ENCODE measurements at regions not wholly inside any gene's neighbourhood (a gene's known extent, or its start where the extent isn't known, plus 50 kb on each side); places are given as distances from the start of the nearest gene placed in this dataset.

DNA sequence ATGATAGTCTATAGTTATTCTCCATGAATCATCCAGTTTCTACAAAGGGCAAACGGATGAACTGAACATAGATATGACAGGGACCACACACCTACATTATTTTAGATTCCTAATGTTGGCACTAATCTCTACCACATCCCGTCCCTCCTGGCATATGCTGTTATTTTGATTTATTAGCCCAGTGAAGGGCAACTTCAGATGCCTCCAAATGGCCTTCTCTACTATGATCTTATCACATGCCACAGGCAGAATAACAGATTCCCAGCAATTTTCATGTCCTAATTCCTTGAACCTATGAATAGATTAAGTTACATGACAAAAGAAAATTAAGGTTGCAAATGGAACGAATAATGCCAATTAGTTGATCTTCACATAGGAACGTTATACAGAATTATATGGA, 474.7 kb downstream of the ANKRD7 start:
- H3F3A ChIP-seq (replicated peaks; ENCODE audit: low read depth) = no peaks in the 10 kb centered on the region
- H4K20me1 ChIP-seq (replicated peaks; ENCODE audit: insufficient read depth) = no peaks in the 10 kb centered on the region
- H3K4me1 Mint-ChIP-seq = no peaks in the 10 kb centered on the region
- H3K4me3 ChIP-seq = no peak overlapping the region
- no peaks in the 10 kb centered on the region for H3K4me1 ChIP-seq (ENCODE audit: insufficient read depth)
- ATAC-seq (no peak), DNase-seq (ENCODE audit: low spot score) (no peak)
- no peaks in the 10 kb centered on the region for H3K79me2 ChIP-seq (replicated peaks; ENCODE audit: insufficient read depth)
- no peaks in the 10 kb centered on the region for H3K27me3 Mint-ChIP-seq (ENCODE audit: insufficient read depth, low read depth, poor library complexity)
- no peak overlapping the region for H3K4me2 ChIP-seq
- no peaks in the 10 kb centered on the region for H3K9me2 ChIP-seq (ENCODE audit: insufficient read depth)
- H3K27ac Mint-ChIP-seq = no peak overlapping the region
- H3K27me3 ChIP-seq (ENCODE audit: insufficient read depth) = no peaks in the 10 kb centered on the region
- no peaks in the 10 kb centered on the region for H3K36me3 ChIP-seq (ENCODE audit: insufficient read depth)
- H3K9me3 Mint-ChIP-seq = no peaks in the 10 kb centered on the region
- TF ChIP-seq STAT1 (IDR thresholded peaks at IDR 0.05; ENCODE audit: unreplicated experiment) (no peak), NANOG (IDR thresholded peaks at IDR 0.05; ENCODE audit: borderline replicate concordance) (no peak), ETS1 (IDR thresholded peaks at IDR 0.05) (no peak), POLR2AphosphoS5 (IDR thresholded peaks at IDR 0.05; ENCODE audit: low read depth) (no peak), JUNB (IDR thresholded peaks at IDR 0.05; ENCODE audit: unreplicated experiment) (no peak), ZNF114 (CRISPR knock-in tag; IDR thresholded peaks at IDR 0.05) (no peak), ZNF331 (CRISPR knock-in tag; IDR thresholded peaks at IDR 0.05; ENCODE audit: low read depth) (no peak), EZH2phosphoT487 (IDR thresholded peaks at IDR 0.05; ENCODE audit: unreplicated experiment) (no peak), REST (IDR thresholded peaks at IDR 0.05; ENCODE audit: unreplicated experiment) (no peak), CREB1 (CRISPR knock-in tag; IDR thresholded peaks at IDR 0.05; ENCODE audit: low read depth) (no peak), EZH2 (IDR thresholded peaks at IDR 0.05; ENCODE audit: low read depth, unreplicated experiment) (no peak)
- TF ChIP-seq, protein P1, sequence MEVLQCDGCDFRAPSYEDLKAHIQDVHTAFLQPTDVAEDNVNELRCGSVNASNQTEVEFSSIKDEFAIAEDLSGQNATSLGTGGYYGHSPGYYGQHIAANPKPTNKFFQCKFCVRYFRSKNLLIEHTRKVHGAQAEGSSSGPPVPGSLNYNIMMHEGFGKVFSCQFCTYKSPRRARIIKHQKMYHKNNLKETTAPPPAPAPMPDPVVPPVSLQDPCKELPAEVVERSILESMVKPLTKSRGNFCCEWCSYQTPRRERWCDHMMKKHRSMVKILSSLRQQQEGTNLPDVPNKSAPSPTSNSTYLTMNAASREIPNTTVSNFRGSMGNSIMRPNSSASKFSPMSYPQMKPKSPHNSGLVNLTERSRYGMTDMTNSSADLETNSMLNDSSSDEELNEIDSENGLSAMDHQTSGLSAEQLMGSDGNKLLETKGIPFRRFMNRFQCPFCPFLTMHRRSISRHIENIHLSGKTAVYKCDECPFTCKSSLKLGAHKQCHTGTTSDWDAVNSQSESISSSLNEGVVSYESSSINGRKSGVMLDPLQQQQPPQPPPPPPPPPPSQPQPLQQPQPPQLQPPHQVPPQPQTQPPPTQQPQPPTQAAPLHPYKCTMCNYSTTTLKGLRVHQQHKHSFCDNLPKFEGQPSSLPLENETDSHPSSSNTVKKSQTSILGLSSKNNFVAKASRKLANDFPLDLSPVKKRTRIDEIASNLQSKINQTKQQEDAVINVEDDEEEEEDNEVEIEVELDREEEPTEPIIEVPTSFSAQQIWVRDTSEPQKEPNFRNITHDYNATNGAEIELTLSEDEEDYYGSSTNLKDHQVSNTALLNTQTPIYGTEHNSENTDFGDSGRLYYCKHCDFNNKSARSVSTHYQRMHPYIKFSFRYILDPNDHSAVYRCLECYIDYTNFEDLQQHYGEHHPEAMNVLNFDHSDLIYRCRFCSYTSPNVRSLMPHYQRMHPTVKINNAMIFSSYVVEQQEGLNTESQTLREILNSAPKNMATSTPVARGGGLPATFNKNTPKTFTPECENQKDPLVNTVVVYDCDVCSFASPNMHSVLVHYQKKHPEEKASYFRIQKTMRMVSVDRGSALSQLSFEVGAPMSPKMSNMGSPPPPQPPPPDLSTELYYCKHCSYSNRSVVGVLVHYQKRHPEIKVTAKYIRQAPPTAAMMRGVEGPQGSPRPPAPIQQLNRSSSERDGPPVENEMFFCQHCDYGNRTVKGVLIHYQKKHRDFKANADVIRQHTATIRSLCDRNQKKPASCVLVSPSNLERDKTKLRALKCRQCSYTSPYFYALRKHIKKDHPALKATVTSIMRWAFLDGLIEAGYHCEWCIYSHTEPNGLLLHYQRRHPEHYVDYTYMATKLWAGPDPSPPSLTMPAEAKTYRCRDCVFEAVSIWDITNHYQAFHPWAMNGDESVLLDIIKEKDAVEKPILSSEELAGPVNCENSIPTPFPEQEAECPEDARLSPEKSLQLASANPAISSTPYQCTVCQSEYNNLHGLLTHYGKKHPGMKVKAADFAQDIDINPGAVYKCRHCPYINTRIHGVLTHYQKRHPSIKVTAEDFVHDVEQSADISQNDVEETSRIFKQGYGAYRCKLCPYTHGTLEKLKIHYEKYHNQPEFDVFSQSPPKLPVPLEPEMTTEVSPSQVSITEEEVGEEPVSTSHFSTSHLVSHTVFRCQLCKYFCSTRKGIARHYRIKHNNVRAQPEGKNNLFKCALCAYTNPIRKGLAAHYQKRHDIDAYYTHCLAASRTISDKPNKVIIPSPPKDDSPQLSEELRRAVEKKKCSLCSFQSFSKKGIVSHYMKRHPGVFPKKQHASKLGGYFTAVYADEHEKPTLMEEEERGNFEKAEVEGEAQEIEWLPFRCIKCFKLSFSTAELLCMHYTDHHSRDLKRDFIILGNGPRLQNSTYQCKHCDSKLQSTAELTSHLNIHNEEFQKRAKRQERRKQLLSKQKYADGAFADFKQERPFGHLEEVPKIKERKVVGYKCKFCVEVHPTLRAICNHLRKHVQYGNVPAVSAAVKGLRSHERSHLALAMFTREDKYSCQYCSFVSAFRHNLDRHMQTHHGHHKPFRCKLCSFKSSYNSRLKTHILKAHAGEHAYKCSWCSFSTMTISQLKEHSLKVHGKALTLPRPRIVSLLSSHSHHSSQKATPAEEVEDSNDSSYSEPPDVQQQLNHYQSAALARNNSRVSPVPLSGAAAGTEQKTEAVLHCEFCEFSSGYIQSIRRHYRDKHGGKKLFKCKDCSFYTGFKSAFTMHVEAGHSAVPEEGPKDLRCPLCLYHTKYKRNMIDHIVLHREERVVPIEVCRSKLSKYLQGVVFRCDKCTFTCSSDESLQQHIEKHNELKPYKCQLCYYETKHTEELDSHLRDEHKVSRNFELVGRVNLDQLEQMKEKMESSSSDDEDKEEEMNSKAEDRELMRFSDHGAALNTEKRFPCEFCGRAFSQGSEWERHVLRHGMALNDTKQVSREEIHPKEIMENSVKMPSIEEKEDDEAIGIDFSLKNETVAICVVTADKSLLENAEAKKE (CRISPR knock-in tag; IDR thresholded peaks at IDR 0.05) = no peak
- TF ChIP-seq, protein P2, sequence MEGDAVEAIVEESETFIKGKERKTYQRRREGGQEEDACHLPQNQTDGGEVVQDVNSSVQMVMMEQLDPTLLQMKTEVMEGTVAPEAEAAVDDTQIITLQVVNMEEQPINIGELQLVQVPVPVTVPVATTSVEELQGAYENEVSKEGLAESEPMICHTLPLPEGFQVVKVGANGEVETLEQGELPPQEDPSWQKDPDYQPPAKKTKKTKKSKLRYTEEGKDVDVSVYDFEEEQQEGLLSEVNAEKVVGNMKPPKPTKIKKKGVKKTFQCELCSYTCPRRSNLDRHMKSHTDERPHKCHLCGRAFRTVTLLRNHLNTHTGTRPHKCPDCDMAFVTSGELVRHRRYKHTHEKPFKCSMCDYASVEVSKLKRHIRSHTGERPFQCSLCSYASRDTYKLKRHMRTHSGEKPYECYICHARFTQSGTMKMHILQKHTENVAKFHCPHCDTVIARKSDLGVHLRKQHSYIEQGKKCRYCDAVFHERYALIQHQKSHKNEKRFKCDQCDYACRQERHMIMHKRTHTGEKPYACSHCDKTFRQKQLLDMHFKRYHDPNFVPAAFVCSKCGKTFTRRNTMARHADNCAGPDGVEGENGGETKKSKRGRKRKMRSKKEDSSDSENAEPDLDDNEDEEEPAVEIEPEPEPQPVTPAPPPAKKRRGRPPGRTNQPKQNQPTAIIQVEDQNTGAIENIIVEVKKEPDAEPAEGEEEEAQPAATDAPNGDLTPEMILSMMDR (conservative IDR thresholded peaks at IDR 0.05; ENCODE audit: low read depth in 2 of 2) = no peak
- no peak overlapping the region for H3K4me3 Mint-ChIP-seq
- H3K27ac ChIP-seq (ENCODE audit: low read depth) = no peak overlapping the region
- no peak overlapping the region for H2AFZ ChIP-seq
- H3K36me3 Mint-ChIP-seq (ENCODE audit: low read depth) = no peaks in the 10 kb centered on the region

All from GM23338 (cell line).